ENCODE measurements at regions not wholly inside any gene's neighbourhood (a gene's known extent, or its start where the extent isn't known, plus 50 kb on each side); places are given as distances from the start of the nearest gene placed in this dataset.

GRCh38 chr18:22539051-22539765 lies 121.5 kb upstream of the CTAGE1 start:
- Mint-ChIP-seq H3K27me3 (ENCODE audit: low read depth in 3 of 3) (peaks cover 4 to 13% (median 4%) of the 10 kb centered on the region in 3 donors), H3K4me3 (no peak overlapping the region), H3K36me3 (peaks cover 0 to 3% (median 0%) of the 10 kb centered on the region in 3 donors), H3K9me3 (peaks cover 0 to under 1% (median 0%) of the 10 kb centered on the region in 6 donors), H3K4me1 (peaks cover 3 to 4% of the 10 kb centered on the region in 2 donors), H3K27ac (no peak overlapping the region)
- DNase-seq: no peak

GRCh38 chr18:22541232-22541631 lies 123.5 kb upstream of the CTAGE1 start:
- H3K4me1 Mint-ChIP-seq: peaks cover 20% of the 10 kb centered on the region in 2 donors
- H3K4me3 Mint-ChIP-seq: no peak overlapping the region
- H3K27ac Mint-ChIP-seq: no peak overlapping the region
- H3K36me3 Mint-ChIP-seq: peaks cover 0 to 6% (median 0%) of the 10 kb centered on the region in 3 donors
- H3K9me3 Mint-ChIP-seq: no peaks in the 10 kb centered on the region
- peaks cover 0 to 15% (median 4%) of the 10 kb centered on the region in 3 donors for H3K27me3 Mint-ChIP-seq (ENCODE audit: low read depth in 3 of 3)
- DNase-seq: no peak

GRCh38 chr18:22542406-22542835 lies 124.7 kb upstream of the CTAGE1 start:
- Mint-ChIP-seq H3K9me3 (no peaks in the 10 kb centered on the region), H3K27me3 (ENCODE audit: low read depth in 3 of 3) (peaks cover 0 to 15% (median 4%) of the 10 kb centered on the region in 3 donors), H3K27ac (no peak overlapping the region), H3K36me3 (peaks cover 0 to 6% (median 0%) of the 10 kb centered on the region in 3 donors), H3K4me3 (no peak overlapping the region), H3K4me1 (peaks cover 20% of the 10 kb centered on the region in 2 donors)
- DNase-seq: no peak

GRCh38 chr18:22543769-22544168 lies 126.1 kb upstream of the CTAGE1 start:
- peaks cover 20% of the 10 kb centered on the region in 2 donors for H3K4me1 Mint-ChIP-seq
- H3K9me3 Mint-ChIP-seq: no peaks in the 10 kb centered on the region
- no peak for DNase-seq
- peaks cover 0 to 6% (median 0%) of the 10 kb centered on the region in 3 donors for H3K36me3 Mint-ChIP-seq
- no peak overlapping the region for H3K4me3 Mint-ChIP-seq
- H3K27ac Mint-ChIP-seq: no peak overlapping the region
- peaks cover 0 to 15% (median 1%) of the 10 kb centered on the region in 3 donors for H3K27me3 Mint-ChIP-seq (ENCODE audit: low read depth in 3 of 3)

GRCh38 chr18:22544626-22545025 lies 126.9 kb upstream of the CTAGE1 start:
- H3K27ac Mint-ChIP-seq: no peak overlapping the region
- peaks cover 0 to 6% (median 0%) of the 10 kb centered on the region in 3 donors for H3K36me3 Mint-ChIP-seq

GRCh38 chr18:22545066-22545760 lies 127.5 kb upstream of the CTAGE1 start:
- Mint-ChIP-seq H3K27me3 (ENCODE audit: low read depth in 3 of 3) (peaks cover 0 to 15% (median 1%) of the 10 kb centered on the region in 3 donors), H3K9me3 (no peaks in the 10 kb centered on the region), H3K36me3 (peaks cover 0 to 6% (median 0%) of the 10 kb centered on the region in 3 donors), H3K4me1 (peaks cover 20% of the 10 kb centered on the region in 2 donors), H3K4me3 (peak overlapping the region in 3 of 5 donors; percentile 20 to 50 (median 48)), H3K27ac (no peak overlapping the region)
- DNase-seq: no peak

More at GRCh38 chr18:22544626-22545025, 126.9 kb upstream of the CTAGE1 start:
- DNase-seq: no peak
- Mint-ChIP-seq H3K4me1 (peaks cover 20% of the 10 kb centered on the region in 2 donors), H3K27me3 (ENCODE audit: low read depth in 3 of 3) (peaks cover 0 to 15% (median 1%) of the 10 kb centered on the region in 3 donors), H3K9me3 (no peaks in the 10 kb centered on the region), H3K4me3 (peak overlapping the region; percentile 12 to 50 (median 20))

GRCh38 chr18:22546905-22547570 lies 129.3 kb upstream of the CTAGE1 start:
- peaks cover 20% of the 10 kb centered on the region in 2 donors for H3K4me1 Mint-ChIP-seq
- DNase-seq: no peak
- no peaks in the 10 kb centered on the region for H3K9me3 Mint-ChIP-seq
- H3K27me3 Mint-ChIP-seq (ENCODE audit: low read depth in 3 of 3): peaks cover 0 to 12% (median 1%) of the 10 kb centered on the region in 3 donors
- H3K4me3 Mint-ChIP-seq: no peak overlapping the region
- no peak overlapping the region for H3K27ac Mint-ChIP-seq
- H3K36me3 Mint-ChIP-seq: peaks cover 0 to 3% (median 0%) of the 10 kb centered on the region in 3 donors

GRCh38 chr18:22547807-22548561 lies 130.3 kb upstream of the CTAGE1 start:
- Mint-ChIP-seq H3K4me1 (peaks cover 20% of the 10 kb centered on the region in 2 donors), H3K9me3 (no peaks in the 10 kb centered on the region), H3K36me3 (peaks cover 0 to 3% (median 0%) of the 10 kb centered on the region in 3 donors), H3K27ac (no peak overlapping the region), H3K4me3 (no peak overlapping the region), H3K27me3 (ENCODE audit: low read depth in 3 of 3) (peaks cover 0 to 7% (median 1%) of the 10 kb centered on the region in 3 donors)
- no peak for DNase-seq

- no peaks in the 10 kb centered on the region for H3K9me3 Mint-ChIP-seq
- H3K27me3 Mint-ChIP-seq (ENCODE audit: low read depth in 3 of 3): peaks cover under 1 to 5% (median 1%) of the 10 kb centered on the region in 3 donors
- DNase-seq: no peak
- H3K4me3 Mint-ChIP-seq: no peak overlapping the region
- H3K36me3 Mint-ChIP-seq: peaks cover 0 to 3% (median 0%) of the 10 kb centered on the region in 3 donors
- H3K27ac Mint-ChIP-seq: no peak overlapping the region
- peaks cover 14 to 15% of the 10 kb centered on the region in 2 donors for H3K4me1 Mint-ChIP-seq
Measured at GRCh38 chr18:22549260-22549937, 131.7 kb upstream of the CTAGE1 start.

- Mint-ChIP-seq H3K27ac (no peak overlapping the region), H3K4me1 (peaks cover 4 to 6% of the 10 kb centered on the region in 2 donors), H3K36me3 (no peaks in the 10 kb centered on the region), H3K27me3 (ENCODE audit: low read depth in 3 of 3) (peaks cover 0 to 6% (median 2%) of the 10 kb centered on the region in 3 donors), H3K4me3 (no peak overlapping the region), H3K9me3 (no peaks in the 10 kb centered on the region)
- DNase-seq: no peak
Measured at GRCh38 chr18:22550366-22550765, 132.7 kb upstream of the CTAGE1 start.

GRCh38 chr18:22550861-22551260 lies 133.1 kb upstream of the CTAGE1 start:
- no peak for DNase-seq
- Mint-ChIP-seq H3K36me3 (no peaks in the 10 kb centered on the region), H3K9me3 (no peaks in the 10 kb centered on the region), H3K4me1 (peaks cover 0 to under 1% of the 10 kb centered on the region in 2 donors), H3K4me3 (no peak overlapping the region), H3K27me3 (ENCODE audit: low read depth in 3 of 3) (peaks cover 0 to 6% (median 2%) of the 10 kb centered on the region in 3 donors), H3K27ac (no peak overlapping the region)

- H3K36me3 Mint-ChIP-seq: no peaks in the 10 kb centered on the region
- H3K4me1 Mint-ChIP-seq: no peaks in the 10 kb centered on the region
- H3K27me3 Mint-ChIP-seq (ENCODE audit: low read depth in 3 of 3): peaks cover 2 to 6% (median 5%) of the 10 kb centered on the region in 3 donors
- no peak for DNase-seq
- H3K9me3 Mint-ChIP-seq: no peaks in the 10 kb centered on the region
- no peak overlapping the region for H3K4me3 Mint-ChIP-seq
- H3K27ac Mint-ChIP-seq: no peak overlapping the region
Measured at GRCh38 chr18:22551536-22552151, 133.9 kb upstream of the CTAGE1 start.
